HT1080 (cell line): ENCODE measurements at regions not wholly inside any gene's neighbourhood (a gene's known extent, or its start where the extent isn't known, plus 50 kb on each side); places are given as distances from the start of the nearest gene placed in this dataset.
"Not testable (repeated sequence)": the region's sequence is repeated elsewhere in the genome, so short reads cannot be mapped to it uniquely, and the experiment has no call there.

ENCODE experiments used
- DNase-seq: peaks from one replicate; pipeline ENCODE4 v3.0.0-alpha.2; 2015; ENCODE audit warnings: low read depth

- not testable (repeated sequence) for DNase-seq
These were observed 84.7 kb downstream of the METTL2B start for GRCh38 chr7:128561116-128561722.

- not testable (repeated sequence) for DNase-seq
These were observed 86.2 kb downstream of the METTL2B start for GRCh38 chr7:128562795-128563194.

DNA sequence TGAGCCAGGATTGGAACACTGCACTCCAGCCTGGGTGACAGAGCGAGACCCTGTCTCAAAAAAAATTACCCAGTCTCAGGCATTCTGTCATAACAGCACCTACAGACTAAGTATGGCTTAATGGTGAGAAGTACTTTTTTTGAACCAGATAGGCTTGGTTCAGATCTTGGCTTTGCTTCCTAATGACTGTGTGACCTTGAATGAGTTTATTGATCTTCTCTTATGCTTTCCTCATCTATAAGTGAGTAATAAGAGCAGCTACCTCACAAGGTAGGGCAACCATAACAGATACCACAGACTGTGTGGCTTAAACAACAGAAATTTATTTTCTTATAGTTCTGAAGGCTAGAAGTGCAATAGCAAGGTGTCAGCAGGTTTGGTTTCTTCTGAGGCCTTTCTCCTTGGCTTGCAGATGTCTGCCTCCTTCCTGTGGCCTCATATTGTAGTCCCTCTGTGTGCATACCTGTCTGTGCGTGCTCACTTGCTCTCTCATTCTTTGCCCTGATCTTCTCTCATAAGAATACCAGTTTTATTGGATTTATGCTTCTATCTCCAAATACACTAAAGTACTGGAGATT lies 87.7 kb downstream of the METTL2B start:
- DNase-seq = not testable (repeated sequence)

- DNase-seq = not testable (repeated sequence)
These were observed 88.7 kb downstream of the METTL2B start for GRCh38 chr7:128564932-128565864.

- DNase-seq = not testable (repeated sequence)
These were observed 96.8 kb upstream of the GARIN1A start for GRCh38 chr7:128575277-128575676.

GRCh38 chr7:128576953-128577352 lies 95.1 kb upstream of the GARIN1A start:
- not testable (repeated sequence) for DNase-seq

DNA sequence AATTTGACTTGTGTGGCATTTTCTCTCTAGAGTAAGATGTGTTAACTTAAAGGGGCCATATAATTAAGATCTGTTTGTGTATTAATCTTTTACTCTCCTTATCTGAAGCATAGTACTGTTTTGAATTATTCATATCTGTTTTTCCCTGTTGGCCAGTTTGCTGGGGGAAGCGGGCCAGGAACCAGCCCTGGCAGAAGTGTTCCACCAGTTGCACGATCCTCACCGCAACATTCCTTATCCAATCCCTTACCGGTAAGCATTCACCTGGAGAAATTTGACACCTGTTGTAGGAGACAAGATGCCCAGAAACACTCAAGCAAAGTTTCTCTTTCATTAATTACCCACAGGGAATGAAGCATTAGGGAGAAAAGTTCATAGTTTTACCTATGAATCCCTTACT lies 92.2 kb upstream of the GARIN1A start:
- DNase-seq = not testable (repeated sequence)

DNA sequence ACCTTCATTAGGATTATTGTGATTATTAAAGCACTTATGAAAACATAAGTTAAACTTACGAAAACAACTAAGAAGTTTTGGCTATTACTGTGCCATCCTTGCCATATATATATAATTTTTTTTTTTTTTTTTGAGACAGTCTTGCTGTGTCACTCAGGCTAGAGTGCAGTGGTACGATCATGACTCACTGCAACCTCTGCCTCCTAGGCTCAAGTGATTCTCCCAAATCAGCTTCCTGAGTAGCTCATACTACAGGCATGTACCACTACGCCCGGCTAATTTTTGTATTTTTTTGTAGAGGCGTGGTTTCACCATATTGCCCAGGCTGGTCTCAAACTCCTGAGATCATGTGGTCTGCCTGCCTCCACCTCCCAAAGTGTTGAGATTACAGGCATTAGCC lies 91.0 kb upstream of the GARIN1A start:
- DNase-seq = peak; percentile 84

- DNase-seq = not testable (repeated sequence)
These were observed 90.1 kb upstream of the GARIN1A start for GRCh38 chr7:128581825-128582561.

DNA sequence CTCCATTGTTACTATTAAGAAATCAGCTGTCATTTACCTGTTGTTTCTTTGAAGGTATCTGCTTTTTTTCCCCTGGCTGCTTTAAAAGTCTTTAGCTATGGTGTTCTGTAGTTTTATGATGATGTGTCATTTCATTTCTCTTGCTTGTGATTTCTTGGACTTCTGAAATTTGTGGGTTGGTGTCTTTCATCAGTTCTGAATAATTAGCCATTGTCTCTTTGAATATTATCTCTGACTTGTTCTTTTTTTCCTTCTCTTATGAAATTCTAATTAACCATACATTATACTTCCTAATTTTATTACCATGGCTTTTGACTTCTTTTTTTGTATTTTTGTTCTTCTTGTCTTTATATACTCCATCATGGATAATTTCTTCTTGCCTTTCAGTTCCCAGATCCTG lies 85.4 kb upstream of the GARIN1A start:
- not testable (repeated sequence) for DNase-seq

- no peak for DNase-seq
These were observed 80.4 kb upstream of the GARIN1A start for GRCh38 chr7:128591705-128592104.

GRCh38 chr7:128592209-128592608 lies 79.9 kb upstream of the GARIN1A start:
- DNase-seq = not testable (repeated sequence)

- not testable (repeated sequence) for DNase-seq
These were observed 78.0 kb upstream of the GARIN1A start for GRCh38 chr7:128594061-128594460.

DNA sequence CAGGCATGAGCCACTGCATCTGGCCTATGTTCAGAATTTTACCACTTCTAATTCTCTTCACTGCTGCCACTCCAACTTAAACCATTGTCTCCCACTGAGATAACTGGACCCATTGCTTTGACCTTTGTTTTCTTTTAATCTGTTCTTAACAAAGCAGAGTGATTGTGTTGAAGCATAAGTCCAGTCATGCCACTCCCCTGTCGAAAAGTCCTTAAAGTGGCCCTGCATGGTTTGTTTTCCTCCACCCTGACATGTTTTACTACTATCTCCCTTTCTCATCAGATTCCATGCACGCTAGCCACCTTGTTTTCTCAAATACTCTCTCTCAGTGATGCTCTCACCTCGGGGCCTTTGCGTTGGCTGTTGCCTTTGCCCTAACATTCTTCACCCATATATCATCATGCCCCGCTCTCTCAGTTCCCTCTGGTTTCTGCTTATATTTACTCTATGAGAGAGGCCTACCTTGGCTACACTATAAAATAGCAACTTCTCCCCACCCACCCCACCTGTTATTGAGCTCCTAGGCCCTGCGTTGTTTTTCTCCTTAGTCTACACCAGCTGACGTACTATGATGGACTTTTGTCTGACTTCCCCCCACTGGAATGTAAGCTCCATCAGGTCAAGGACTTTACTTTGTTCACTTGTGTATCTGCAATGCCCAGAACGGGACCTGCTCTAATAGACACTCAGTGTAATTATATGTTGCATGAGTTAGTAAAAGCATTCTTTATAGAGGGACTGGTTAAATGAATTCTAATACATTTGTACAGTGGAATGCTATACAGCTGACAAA lies 75.6 kb upstream of the GARIN1A start:
- DNase-seq = not testable (repeated sequence)

- not testable (repeated sequence) for DNase-seq
These were observed 73.1 kb upstream of the GARIN1A start for GRCh38 chr7:128598946-128599345.

GRCh38 chr7:128608678-128609421 lies 63.2 kb upstream of the GARIN1A start:
- peak; percentile 64 for DNase-seq

GRCh38 chr7:128613366-128613765 lies 58.7 kb upstream of the GARIN1A start:
- DNase-seq = not testable (repeated sequence)

GRCh38 chr7:128614812-128615211 lies 57.3 kb upstream of the GARIN1A start:
- not testable (repeated sequence) for DNase-seq

- not testable (repeated sequence) for DNase-seq
These were observed 55.3 kb upstream of the GARIN1A start for GRCh38 chr7:128616799-128617198.
